LNCaP clone FGC (cell line): ENCODE measurements at regions not wholly inside any gene's neighbourhood (a gene's known extent, or its start where the extent isn't known, plus 50 kb on each side); places are given as distances from the start of the nearest gene placed in this dataset.

Experiments
- DNase-seq: peaks from one replicate; pipeline ENCODE4 v3.0.0-alpha.2; 2011; ENCODE audit warnings: low read depth
- H3K4me3 ChIP-seq: 2 replicates; pipeline ENCODE4 v1.5.1; 2011; ENCODE audit warnings: mild to moderate bottlenecking, low read depth, low read length, control low read depth
- TF ChIP-seq, protein P1 (sequence below): IDR thresholded peaks from 2 replicates; pipeline ENCODE4 v1.5.1; 2012; ENCODE audit warnings: mild to moderate bottlenecking; ENCODE audit not compliant: control insufficient read depth, insufficient read depth; ENCODE audit errors: extremely low read depth

GRCh38 chr3:177345049-177345972 lies 148.0 kb upstream of the TBL1XR1 start:
- DNase-seq = peak; percentile 75
- TF ChIP-seq, protein P1, sequence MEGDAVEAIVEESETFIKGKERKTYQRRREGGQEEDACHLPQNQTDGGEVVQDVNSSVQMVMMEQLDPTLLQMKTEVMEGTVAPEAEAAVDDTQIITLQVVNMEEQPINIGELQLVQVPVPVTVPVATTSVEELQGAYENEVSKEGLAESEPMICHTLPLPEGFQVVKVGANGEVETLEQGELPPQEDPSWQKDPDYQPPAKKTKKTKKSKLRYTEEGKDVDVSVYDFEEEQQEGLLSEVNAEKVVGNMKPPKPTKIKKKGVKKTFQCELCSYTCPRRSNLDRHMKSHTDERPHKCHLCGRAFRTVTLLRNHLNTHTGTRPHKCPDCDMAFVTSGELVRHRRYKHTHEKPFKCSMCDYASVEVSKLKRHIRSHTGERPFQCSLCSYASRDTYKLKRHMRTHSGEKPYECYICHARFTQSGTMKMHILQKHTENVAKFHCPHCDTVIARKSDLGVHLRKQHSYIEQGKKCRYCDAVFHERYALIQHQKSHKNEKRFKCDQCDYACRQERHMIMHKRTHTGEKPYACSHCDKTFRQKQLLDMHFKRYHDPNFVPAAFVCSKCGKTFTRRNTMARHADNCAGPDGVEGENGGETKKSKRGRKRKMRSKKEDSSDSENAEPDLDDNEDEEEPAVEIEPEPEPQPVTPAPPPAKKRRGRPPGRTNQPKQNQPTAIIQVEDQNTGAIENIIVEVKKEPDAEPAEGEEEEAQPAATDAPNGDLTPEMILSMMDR = no peak
- no peak overlapping the region for H3K4me3 ChIP-seq

DNA sequence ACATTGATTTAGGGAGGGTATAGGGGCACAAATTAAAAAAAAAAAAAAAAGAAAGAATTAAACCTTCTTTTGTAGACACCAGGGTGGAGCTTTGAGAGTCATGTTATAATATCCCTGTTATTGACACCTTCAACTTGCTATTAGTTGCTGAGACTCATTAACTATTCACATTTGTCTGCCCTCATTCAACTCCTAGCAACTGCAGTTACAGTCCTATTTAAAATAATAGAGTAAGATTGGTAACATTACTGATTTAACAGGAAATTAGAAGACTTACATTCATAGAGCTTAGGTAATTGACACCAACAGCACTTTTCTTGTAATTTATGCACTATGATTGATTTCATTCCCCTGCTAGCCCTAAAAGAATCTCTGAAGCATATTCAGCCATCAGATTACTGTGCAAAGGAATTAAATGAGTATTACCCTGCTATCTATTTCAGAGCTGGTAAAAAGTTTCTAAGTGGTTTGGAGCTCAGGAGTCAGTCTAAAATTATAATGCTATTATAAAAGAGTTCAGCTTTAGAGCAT lies 148.8 kb upstream of the TBL1XR1 start:
- H3K4me3 ChIP-seq = no peak overlapping the region
- DNase-seq = no peak
- TF ChIP-seq, protein P1 = no peak

GRCh38 chr3:177346878-177347277 lies 149.6 kb upstream of the TBL1XR1 start:
- TF ChIP-seq, protein P1 = no peak
- H3K4me3 ChIP-seq = no peak overlapping the region
- DNase-seq = no peak

DNA sequence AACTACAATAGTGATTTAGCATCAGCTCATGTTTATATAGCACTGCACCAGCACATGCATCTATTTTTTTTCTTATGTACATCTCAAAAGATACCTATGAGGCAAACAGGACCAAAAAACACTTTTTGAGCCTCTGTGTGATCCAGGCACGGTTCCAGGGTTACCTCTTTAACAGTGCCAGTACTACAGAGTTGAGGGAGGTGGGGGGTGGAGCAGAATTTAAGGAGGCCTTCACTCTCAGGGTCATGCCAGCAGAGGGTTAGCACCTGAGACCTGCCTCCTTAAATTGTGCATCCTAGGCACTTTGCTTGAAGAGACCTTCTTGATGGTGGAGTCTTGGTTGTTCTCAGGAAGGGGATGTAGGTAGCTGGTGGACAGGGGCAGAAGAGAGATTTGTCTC lies 150.3 kb upstream of the TBL1XR1 start:
- no peak for DNase-seq
- no peak overlapping the region for H3K4me3 ChIP-seq
- TF ChIP-seq, protein P1 = no peak

DNA sequence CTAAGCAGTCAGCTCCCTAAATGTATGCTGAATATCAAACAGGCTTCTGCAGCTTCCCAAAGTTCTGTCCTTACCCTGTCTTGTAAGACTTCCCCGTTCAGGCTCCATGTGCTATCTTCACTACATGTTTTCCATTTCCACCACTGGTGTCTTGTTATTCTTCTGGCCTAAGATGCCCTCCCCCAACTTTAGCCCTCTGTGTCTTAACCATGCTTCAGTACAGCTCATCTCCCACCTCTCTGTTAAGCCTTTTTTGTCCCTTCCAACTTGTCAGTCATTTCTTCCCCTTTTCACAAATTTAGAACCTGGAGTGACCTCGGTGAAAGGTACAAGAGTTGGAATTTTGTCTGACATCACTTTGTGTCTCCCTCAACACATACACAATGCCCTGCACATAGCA lies 151.7 kb upstream of the TBL1XR1 start:
- TF ChIP-seq, protein P1 = no peak
- H3K4me3 ChIP-seq = no peak overlapping the region
- DNase-seq = no peak

- DNase-seq = no peak
- H3K4me3 ChIP-seq = no peak overlapping the region
- TF ChIP-seq, protein P1 = no peak
These were observed 152.1 kb upstream of the TBL1XR1 start for GRCh38 chr3:177349384-177349783.
